HEK293 (cell line): ENCODE measurements at regions not wholly inside any gene's neighbourhood (a gene's known extent, or its start where the extent isn't known, plus 50 kb on each side); places are given as distances from the start of the nearest gene placed in this dataset.

Source experiments
- AEBP2 ChIP-seq: fragments of 450-650 bp; formaldehyde crosslinking; IDR thresholded peaks from 2 replicates; pipeline ENCODE4 v1.5.1; 2016; ENCODE audit warnings: missing biosample characterization, missing genetic modification characterization, borderline replicate concordance
- KLF7 ChIP-seq: fragments of 450-650 bp; formaldehyde crosslinking; IDR thresholded peaks from 2 replicates; pipeline ENCODE4 v1.5.1; 2016; ENCODE audit warnings: missing biosample characterization, missing genetic modification characterization, borderline replicate concordance
- ZFP3 ChIP-seq: fragments of 450-650 bp; formaldehyde crosslinking; IDR thresholded peaks from 2 replicates; pipeline ENCODE4 v1.5.1; 2016; ENCODE audit warnings: low read depth, missing biosample characterization, missing genetic modification characterization
- ZNF132 ChIP-seq: fragments of 450-650 bp; formaldehyde crosslinking; IDR thresholded peaks from 2 replicates; pipeline ENCODE4 v1.5.1; 2017; ENCODE audit warnings: missing biosample characterization, missing genetic modification characterization, borderline replicate concordance
- ZNF157 ChIP-seq: fragments of 450-650 bp; formaldehyde crosslinking; IDR thresholded peaks from 2 replicates; pipeline ENCODE4 v1.5.1; 2016; ENCODE audit warnings: missing biosample characterization, missing genetic modification characterization
- ZNF175 ChIP-seq: fragments of 450-650 bp; formaldehyde crosslinking; IDR thresholded peaks from 2 replicates; pipeline ENCODE4 v1.5.1; 2016; ENCODE audit warnings: missing biosample characterization, missing genetic modification characterization
- ZNF335 ChIP-seq: fragments of 450-650 bp; formaldehyde crosslinking; conservative IDR thresholded peaks from 2 replicates; pipeline ENCODE4 v1.5.1; 2016; ENCODE audit warnings: missing biosample characterization, missing genetic modification characterization
- ZNF792 ChIP-seq: fragments of 450-650 bp; formaldehyde crosslinking; IDR thresholded peaks from 2 replicates; pipeline ENCODE4 v1.5.1; 2016; ENCODE audit warnings: missing biosample characterization, missing genetic modification characterization
- TF ChIP-seq, protein P1 (sequence below): fragments of 450-650 bp; formaldehyde crosslinking; IDR thresholded peaks from 2 replicates; pipeline ENCODE4 v1.5.1; 2016; ENCODE audit warnings: missing biosample characterization, missing genetic modification characterization

GRCh38 chr13:62629618-62630017 lies 1214.0 kb upstream of the PCDH20 start:
- no peak for TF ChIP-seq ZNF335 (tag by site-specific recombination)
- TF ChIP-seq, protein P1, sequence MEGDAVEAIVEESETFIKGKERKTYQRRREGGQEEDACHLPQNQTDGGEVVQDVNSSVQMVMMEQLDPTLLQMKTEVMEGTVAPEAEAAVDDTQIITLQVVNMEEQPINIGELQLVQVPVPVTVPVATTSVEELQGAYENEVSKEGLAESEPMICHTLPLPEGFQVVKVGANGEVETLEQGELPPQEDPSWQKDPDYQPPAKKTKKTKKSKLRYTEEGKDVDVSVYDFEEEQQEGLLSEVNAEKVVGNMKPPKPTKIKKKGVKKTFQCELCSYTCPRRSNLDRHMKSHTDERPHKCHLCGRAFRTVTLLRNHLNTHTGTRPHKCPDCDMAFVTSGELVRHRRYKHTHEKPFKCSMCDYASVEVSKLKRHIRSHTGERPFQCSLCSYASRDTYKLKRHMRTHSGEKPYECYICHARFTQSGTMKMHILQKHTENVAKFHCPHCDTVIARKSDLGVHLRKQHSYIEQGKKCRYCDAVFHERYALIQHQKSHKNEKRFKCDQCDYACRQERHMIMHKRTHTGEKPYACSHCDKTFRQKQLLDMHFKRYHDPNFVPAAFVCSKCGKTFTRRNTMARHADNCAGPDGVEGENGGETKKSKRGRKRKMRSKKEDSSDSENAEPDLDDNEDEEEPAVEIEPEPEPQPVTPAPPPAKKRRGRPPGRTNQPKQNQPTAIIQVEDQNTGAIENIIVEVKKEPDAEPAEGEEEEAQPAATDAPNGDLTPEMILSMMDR (tag by site-specific recombination), result no peak
- TF ChIP-seq ZFP3, result no peak
- no peak for TF ChIP-seq KLF7 (tag by site-specific recombination)
- no peak for TF ChIP-seq ZNF157 (tag by site-specific recombination)
- no peak for TF ChIP-seq ZNF132 (tag by site-specific recombination)
- no peak for TF ChIP-seq ZNF792 (tag by site-specific recombination)
- TF ChIP-seq AEBP2, result no peak
- no peak for TF ChIP-seq ZNF175 (tag by site-specific recombination)
